Right forelimb (tissue), 1 donor: ENCODE measurements at regions not wholly inside any gene's neighbourhood (a gene's known extent, or its start where the extent isn't known, plus 50 kb on each side); places are given as distances from the start of the nearest gene placed in this dataset.

Source experiments
- DNase-seq: peaks from one replicate; pipeline ENCODE4 v3.0.0-alpha.2; 2018

DNA sequence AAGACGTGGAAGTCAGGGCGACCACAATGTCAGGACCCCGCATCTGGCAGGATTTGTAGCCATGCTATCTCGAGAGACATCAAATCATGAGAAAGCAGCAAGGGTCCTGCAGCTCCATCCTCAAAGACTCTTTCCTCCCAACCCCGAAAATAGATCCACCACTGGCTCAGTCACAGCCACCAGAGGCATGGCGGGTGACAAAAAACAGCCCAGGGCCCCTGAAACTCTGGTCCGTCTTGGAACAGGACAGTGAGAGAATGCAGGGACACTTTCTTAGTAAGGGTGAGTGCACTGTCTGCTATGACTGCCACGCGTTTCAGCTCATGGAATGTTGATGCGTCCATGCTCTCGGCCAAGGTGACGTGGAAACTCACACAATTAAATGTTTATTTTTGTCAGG lies 220.9 kb downstream of the IRX2 start:
- no peak for DNase-seq

DNA sequence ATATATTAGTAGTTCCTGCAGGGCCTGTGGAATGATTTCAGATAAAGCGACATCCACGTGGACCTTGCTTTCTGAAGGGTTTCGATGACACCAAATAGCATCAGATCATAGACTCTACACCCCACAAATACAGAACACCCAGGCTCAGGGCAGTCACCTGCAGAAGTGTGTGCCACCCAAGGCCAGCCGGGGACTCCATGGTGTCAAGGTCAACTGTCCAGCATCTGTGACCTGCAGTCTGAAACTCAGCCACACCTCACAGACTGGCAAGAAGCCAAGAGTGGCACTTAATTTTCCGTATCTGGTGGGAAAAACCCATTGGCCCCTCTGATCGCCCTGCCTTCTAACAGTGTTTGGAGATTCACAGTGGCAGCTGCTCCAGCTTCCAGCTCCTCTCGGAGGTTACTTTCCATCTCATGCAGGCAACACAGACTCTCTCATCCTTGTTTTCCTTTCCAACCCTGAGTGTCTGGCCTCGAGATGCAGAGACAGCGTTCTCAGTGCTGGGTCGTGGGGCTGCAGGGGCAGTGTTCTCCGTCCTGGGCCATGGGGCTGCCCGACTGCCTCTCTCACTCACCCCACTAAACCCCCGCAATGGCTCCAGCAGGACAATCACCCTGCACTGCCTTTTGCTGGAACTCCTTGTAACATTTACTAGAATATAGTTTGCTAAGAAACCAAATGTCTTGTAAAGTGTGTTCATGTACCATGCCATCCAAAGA lies 221.9 kb downstream of the IRX2 start:
- DNase-seq = no peak

DNA sequence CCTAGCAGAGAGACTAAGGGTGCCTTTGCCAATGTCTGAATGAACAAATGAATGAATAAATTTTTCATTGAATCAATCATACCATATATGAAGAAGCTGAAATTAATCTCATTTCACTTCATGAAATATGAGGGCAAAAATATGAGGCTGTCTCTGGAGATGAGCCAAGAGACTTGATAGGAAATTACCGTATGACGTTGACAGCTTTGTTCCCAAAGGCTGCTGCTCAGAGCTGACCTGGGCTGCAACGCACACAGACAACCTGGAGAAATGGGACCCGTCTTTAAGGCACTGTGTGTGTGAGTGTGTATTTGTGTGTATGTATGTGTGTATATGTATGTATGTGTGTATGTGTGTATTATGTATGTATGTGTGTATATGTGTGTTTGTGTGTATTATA lies 226.1 kb downstream of the IRX2 start:
- no peak for DNase-seq

DNA sequence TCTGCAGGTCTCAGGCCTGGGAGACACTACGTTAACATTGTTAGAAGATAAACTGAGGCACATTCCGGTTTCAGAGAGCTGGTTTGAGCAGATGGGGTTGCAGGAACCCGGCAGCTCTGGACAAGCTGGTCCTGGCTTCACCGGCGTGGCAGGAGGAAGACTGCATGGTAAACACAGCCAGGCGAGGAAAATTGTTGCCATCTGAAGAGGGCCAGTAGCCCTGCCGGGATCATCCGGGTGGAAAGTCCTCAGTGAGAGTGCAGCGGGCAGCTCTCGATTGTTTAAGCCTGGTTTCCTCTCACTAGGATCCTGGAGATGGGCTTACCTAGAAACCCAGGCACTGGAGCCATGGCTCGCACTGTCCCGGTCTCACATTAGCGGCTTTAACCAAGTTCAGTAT lies 226.9 kb downstream of the IRX2 start:
- DNase-seq = no peak

DNA sequence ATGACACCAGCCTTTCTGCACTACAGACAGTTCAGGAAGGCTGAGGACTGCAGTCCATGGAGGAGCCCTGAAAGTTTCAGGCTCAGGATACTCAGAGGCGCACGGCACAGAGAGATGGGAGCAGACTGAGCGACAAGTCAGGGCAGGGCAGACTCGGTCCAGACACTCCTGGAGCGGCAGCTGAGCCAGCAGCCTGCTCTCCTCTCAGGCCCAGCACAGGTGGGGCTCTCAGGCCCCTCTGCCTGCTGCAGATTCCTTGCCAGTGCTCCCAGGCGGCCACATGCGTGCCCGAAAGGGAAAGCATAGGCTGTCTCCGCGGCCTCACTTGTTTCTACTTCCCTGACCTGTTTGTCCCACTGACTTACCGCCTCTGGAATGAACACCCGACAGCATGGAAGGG lies 228.3 kb downstream of the IRX2 start:
- DNase-seq = no peak

DNA sequence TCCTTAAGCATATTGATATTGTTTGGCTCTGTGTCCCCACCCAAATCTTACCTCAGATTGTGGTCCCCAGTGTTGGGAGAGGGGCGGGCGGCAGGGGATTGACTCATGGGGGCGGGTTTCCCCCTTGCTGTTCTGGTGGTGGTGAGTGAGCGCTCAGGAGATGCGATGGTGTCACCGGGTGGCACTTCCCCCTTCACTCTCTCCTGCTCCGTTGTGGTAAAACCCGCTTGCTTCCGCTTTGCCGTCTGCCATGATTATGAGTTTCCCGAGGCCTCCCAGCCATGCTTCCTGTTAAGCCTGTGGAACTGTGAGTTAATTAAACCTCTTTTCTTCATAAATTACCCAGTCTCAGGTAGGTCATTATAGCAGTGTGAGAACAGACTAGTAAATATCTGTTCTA lies 229.1 kb downstream of the IRX2 start:
- DNase-seq = no peak

DNA sequence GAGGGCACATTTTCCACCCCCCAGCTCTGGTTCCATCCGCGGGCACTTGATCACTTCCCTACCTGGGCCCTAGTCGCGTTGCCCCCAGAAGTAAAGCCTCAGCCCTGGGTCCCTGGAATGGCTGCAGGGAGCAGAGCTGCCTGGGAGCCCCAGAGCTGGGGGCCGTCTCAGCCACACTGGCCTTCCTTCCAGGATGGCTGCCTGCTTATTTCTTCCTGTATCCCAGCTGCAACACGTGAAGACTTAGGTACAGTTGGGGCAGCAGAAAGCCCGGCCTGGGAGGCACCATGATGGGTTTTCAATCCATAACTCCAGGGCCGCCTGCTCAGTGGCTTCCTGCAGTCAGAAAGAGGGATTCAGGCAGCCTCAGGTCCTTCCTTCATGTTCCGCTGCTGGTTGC lies 232.3 kb downstream of the IRX2 start:
- no peak for DNase-seq

DNA sequence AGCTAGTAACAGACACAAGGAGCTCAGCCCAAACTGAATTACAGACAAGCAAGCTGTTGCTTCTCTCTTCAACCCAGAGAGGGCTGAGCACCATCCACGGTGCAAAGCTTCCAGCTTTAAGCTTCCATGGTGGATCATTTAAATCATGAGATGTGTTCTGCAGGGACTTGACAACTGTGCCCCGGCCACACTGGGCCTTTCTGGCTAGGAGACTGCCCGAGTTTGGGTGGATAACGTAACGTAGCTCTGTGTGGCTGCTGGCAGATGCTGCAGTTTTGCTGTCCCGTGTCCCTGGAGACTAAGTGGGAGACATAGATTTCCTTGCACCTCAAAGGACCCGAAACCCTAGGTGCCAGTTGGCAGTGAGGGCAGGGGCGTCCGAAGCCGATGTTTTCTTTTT lies 234.0 kb downstream of the IRX2 start:
- DNase-seq = no peak

DNA sequence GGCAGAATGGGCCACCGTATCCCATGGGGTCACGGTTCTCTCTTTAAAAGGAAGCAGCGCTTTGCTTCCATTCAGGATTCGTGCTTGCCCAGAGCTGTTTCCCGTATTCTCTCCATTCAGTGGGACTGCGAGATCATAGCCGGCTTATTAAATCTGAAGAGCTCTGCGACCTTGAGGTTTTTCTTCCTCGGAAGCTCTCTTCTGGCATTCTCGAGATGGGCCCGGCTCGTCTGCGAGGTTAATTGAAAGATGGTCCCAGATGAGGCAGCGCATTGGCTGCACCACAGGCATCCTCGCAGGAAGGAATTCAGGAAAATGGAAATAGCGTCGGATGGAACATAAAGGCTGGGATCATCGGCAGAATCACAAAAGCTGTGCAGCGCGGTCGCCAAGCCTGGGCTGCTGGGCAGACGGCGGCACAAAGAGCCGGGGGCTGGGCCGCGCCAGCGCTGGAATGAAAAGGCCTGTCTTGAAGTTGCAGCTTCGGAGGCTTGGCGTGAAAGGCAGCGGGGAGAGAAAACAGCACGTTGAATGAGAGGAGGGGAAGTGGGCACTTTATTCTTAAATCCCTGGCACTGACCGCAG lies 236.2 kb downstream of the IRX2 start:
- no peak for DNase-seq

DNA sequence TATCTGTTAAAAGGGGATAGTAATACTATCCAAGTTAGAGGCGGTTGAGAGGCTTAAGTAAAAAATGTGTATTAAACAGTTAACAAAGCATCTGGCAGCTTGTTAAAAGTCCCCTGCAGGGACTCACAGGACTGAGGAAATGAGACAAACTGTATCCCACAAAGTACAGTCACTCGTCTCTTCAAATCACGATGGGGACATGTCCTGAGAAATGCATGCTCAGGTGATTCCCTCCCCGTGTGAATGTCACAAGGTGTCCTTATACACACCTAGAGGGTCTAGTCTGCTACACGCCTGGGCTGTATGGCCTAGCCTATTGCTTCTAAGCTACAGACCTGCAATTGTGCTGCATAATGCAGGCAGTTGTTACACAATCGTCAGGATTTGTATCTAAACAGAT lies 237.0 kb downstream of the IRX2 start:
- no peak for DNase-seq

DNA sequence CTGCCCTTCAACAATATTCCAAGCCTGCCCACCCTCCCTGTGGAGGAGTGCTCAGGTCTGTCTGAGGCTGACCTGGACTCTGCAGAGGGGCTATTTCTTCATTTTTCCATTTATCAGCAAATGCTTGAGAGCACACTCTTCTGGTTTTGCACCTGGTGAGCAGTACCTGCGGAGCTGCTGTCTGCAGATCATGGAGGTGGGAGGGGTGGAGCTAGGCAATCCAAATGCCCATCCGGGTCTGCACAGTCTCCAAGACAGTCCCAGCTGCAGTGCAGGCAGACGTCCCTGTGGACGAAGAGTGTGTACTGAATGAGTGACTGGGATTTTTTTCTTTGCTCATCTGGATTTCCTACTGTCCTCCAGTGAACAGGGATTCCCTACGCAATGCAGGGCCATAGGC lies 239.8 kb downstream of the IRX2 start:
- DNase-seq = no peak

DNA sequence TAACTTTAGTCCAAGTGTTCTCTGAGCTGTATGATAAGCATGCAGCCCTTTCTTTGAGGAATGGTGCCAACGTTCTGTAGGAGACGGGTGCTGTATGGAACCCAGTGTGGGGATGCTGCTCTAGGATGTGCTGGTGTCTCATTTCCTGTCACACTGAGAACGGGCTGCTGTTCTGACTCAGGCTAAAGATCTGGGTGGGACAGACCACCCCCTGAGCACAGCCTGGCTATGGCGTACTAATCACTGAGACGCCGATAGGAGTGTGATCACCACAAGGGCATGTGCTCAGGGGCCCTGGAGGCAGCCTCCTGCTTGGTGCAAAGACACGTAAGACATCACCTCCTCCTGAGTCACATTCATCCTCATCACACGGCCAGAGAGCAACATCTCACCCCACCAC lies 240.4 kb downstream of the IRX2 start:
- DNase-seq = no peak

DNA sequence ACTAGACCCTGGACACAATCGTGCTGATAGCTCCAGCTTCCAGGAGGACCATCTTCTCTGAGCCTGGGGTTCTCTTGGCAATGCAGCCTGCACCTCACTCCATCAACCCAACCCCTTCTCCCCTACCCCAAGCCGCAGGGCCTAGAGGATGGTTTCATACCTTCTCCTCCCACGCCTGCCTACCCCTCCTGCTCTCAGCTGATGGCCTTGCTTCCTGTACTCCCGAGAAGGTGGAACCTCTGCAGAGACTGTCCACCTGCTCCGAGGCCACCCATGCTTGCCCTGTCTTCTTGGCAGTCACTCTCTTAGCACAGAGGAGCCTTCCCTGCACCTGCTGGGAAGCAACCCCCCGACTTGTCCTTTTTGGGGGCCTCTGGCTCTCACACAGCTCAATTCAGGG lies 241.9 kb downstream of the IRX2 start:
- DNase-seq = no peak

DNA sequence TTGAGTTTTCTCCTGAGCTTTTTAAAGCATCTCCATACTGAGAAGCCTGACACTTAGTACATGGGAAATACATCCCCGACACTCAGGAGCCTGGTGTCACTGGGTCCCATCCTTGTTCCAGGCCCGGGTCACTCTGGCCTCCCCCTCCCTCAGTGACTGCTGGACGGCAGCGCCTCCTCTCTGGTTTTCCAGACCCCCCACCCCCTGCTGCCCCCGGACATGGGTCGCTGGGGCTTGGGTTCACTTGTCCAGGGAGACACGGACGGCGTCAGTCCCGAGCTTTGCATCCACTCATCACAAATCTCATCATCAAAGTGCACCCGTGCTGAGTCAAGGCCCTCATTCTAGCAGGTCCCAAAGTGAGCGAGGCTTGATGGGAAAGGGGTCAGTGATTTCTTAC lies 243.0 kb downstream of the IRX2 start:
- DNase-seq = no peak

DNA sequence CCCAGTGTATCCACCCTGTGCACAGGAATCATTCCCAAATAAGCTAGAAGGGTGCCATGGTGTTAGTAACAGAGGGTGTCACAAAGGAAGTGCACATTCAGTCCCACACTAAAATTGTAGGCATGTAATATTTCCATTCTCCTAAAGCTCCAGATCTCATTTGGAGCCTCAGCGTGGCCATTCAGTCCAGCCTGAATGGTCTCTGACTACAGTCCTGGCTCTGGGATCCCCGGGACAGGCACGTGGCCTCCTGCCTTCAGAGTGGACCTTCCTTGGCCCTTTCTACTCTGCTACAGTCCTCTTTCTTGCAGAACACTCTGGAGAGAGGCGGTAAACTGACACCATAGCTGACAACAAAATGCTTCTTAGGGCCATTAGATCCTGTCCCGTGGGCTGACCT lies 243.9 kb downstream of the IRX2 start:
- no peak for DNase-seq

DNA sequence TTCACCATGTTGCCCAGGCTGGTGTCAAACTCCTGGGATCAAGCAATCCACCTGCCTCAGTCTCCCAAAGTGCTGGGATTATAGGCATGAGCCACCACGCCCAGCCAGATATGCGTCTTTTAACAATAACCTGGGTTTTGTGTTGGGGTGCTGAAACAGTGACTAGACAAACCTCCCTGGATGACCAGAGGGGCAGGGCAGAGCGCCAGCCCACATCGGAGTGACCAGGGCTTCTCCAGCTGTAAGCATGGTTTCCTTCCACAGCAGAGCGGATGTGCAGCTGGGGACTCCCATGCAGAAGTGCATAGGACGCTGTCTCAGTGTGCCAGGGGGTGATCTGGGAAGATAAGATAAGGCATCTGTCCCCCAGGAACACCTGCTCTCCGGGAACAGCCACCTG lies 244.9 kb downstream of the IRX2 start:
- no peak for DNase-seq

DNA sequence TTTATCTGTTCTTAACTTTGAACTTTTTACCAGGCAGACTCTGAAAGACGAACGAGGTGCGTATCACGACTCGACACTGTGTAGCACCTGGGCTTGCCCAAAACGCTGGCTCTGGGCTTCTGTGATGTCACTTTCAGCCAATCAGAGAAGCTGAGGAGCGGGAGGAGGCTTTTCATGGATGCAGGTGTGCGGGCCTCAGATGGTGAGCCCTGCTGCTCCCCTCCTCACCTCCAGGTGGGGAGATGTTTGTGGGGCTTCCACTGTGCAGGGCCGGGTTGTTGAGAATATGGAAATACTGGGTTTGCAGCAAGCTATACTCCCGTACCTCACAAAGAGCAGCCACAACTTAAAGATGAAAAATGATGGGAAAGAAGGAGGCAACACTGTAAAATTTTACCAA lies 246.3 kb downstream of the IRX2 start:
- DNase-seq = no peak

DNA sequence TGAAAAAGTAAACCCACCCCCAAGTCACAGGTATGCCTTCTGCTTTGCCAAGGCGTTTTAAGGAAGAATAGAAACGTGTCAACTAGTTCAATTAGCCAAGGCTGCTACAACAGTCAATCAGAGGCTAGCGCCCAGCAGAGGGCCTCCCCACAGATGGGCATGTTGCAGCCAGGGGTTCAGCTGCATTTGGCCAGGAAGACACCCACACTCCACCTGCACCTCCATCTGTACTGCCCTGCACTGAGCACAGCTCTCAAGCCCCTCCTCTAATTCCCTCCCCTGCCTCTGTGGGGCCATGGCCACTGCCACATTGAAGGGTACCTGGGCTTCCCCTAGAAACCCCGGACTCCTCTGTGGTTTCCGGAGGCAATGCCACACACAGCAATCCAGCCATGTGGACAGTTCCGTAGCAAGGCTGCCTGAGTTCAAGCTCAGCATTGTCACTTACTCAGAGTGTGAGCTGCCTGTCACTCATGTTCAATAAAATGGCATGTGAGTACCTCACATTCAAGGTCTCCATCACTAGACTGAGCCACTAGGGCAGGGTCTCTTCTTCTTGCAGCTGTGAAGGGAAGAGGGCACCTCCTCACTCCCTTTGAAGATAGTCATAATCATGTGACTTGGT lies 248.4 kb downstream of the IRX2 start:
- DNase-seq = no peak

DNA sequence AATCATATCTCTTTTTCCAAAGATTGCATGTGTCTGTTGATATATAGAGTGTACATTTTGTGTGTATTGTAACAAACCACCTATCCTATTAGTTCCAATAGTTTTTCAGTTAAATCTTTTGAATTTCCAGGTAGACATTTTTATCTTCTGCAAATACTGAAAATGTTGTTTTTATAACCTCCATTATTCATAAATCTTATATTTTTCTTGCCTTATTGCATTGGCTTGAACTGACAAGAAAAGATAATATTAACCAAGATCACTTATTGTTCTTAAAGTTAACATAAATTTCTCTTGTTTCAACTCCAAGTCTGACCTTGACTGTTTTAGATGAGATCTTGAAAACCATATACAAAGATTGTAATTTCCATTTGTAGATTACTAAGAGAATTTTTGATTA lies 251.6 kb downstream of the IRX2 start:
- no peak for DNase-seq

DNA sequence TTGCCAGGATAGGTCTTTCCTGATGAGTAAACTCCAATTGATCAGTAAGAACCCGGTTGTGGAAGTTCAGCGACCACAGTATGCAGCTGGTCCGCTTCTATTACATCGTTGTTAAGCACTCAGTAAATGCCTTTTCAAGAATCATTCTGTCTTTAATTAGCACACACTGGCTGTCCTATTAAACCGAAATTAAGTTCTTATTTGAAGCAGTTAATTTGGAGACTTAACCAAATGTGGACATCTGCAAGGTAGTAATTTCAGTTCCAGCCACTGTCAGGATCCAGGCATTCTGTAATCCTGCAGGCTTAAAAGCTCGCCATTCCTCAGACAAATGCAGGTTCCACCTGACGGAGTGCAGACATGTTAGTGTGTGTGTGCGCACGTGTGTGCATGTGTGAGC lies 254.6 kb downstream of the IRX2 start:
- DNase-seq = no peak

DNA sequence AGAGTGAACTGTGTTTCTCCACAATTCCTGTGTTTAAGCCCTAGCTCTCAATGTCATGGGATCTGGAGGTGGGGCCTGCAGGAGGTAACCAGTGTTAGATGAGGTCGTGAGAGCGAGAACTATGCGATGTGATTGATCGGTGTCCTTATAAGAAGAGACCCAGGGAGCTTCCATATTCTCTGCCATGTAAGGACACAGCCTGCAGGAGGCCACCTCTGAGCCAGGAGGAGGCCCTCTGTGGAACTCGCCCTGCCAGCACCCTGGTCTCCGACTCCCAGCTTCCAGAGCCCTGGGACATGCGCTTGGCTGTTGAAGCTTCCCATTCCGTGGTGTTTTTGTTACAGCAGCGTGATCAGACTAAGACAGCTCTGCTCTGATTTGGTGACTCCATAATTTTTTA lies 255.4 kb downstream of the IRX2 start:
- DNase-seq = no peak

DNA sequence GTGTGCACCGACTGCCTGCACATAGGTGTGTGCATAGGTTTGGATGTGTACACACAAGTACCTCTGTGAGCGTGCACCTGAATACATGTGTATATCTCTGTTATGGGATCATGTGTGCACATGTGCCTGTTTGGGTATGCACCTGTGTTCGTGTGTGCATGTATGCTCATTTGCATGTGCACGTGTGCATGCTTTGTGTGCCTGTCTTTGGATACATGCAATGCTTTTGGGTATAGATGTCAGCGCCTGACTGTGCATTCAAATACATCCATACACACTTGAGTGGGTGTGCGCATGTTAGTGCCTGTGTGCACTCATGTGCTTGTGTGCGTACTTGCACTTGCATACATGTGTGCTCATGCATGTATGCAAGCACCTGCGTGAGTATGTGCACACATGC lies 258.1 kb downstream of the IRX2 start:
- no peak for DNase-seq

DNA sequence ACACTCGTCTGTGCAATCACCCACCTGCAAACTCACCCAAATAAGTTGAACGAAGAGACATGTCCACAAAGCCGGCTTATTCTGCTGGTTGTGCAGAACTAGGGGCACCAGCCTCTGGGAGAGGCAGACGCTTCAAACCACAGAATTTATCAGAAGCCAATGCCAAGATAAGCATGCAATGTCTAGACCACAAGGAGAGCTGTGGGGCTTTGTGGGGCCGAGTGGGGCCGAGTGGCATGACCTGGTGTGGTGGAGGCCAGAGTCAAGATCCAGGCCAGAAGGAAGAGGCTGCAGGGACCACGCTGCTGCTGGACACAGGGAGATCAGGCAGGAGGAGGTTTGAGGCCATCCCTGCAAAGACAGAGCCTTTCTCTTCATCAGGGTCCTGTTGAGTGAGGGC lies 259.0 kb downstream of the IRX2 start:
- DNase-seq = no peak

DNA sequence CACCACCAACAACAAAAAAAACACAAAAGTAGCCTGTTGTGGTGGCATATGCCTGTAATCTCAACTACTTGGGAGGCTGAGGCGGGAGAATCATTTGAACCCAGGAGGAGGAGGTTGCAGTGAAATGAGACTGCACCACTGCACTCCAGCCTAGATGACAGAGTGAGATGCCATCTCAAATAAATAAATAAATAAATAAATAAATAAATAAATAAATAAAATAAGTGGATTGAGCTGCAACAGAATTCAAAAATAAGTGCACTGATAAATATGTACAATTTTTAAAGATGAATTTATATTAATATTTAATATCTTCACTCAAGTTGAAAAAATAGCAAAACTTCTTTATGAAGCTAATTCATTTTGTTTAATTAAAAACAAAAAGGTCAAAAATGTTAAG lies 259.6 kb downstream of the IRX2 start:
- no peak for DNase-seq

DNA sequence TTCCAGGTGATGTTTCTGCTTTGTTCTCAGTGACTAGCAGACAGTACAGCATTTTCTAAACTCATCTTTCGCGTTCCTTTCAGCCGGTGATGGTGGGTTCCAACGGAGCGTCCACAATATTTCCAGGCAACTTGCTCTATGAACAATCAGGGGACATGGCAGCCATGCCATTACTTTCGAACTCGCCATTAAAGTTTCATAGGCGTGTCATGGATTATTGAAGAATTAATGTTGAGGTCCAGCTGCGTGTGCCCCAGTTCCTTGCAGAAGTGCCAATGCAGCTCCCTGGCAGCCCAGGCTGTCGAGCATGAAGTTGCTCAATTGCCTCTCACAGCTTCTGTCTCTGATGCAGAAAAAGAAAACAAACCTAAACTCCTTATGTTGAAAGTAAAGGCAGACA lies 262.2 kb downstream of the IRX2 start:
- DNase-seq = no peak
